Upper lobe of left lung (tissue), 4 donors: ENCODE measurements at regions not wholly inside any gene's neighbourhood (a gene's known extent, or its start where the extent isn't known, plus 50 kb on each side); places are given as distances from the start of the nearest gene placed in this dataset.

Experiments
- EP300 ChIP-seq, 4 donors: sonication (generic); formaldehyde crosslinking; IDR thresholded peaks; one replicate each; pipeline ENCODE4 v1.5.1; 2017; ENCODE audit warnings: antibody characterized with exemption in 4 of 4, control low read depth in 2 of 4
- POLR2A ChIP-seq, 4 donors: fragments of 450-650 bp; IDR thresholded peaks; one replicate each; pipeline ENCODE4 v1.5.1; 2016 to 2017; ENCODE audit warnings: antibody characterized with exemption in 4 of 4, mild to moderate bottlenecking in 2 of 4
- POLR2AphosphoS5 ChIP-seq, 2 donors: sonication (generic); formaldehyde crosslinking; IDR thresholded peaks; one replicate each; pipeline ENCODE4 v1.5.1; 2017; ENCODE audit warnings: antibody characterized with exemption in 2 of 2
- TF ChIP-seq, protein P1 (sequence below), 6 experiments: fragments of 450-650 bp in 4 of 6; fragments of 200-600 bp in 2 of 6; sonication (generic) in 2 of 6; IDR thresholded peaks; one replicate each; pipeline ENCODE4 v1.5.1; 2016 to 2019; ENCODE audit warnings: antibody characterized with exemption in 6 of 6

DNA sequence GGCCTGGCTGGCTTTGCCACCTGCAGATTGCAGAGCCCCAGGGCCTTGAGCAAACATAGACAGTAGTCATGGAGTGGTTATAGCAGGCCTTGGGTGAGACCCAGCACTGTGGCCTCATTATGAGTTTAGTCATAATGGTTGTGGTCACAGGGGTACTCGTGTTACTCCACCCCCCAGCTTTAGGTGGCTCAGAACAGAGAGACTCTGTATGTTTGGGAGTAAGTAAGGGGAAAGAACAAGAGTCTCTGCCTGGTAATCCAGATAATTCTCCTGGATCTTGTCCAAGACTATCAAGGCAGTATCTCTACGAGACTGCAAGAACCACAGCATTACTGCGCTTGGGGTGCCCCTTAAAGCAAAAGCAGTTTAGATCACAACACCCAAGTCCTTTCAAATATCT, 62.3 kb upstream of the SCRG1 start:
- TF ChIP-seq POLR2A (IDR thresholded peaks at IDR 0.05) = no peak
- TF ChIP-seq, protein P1, sequence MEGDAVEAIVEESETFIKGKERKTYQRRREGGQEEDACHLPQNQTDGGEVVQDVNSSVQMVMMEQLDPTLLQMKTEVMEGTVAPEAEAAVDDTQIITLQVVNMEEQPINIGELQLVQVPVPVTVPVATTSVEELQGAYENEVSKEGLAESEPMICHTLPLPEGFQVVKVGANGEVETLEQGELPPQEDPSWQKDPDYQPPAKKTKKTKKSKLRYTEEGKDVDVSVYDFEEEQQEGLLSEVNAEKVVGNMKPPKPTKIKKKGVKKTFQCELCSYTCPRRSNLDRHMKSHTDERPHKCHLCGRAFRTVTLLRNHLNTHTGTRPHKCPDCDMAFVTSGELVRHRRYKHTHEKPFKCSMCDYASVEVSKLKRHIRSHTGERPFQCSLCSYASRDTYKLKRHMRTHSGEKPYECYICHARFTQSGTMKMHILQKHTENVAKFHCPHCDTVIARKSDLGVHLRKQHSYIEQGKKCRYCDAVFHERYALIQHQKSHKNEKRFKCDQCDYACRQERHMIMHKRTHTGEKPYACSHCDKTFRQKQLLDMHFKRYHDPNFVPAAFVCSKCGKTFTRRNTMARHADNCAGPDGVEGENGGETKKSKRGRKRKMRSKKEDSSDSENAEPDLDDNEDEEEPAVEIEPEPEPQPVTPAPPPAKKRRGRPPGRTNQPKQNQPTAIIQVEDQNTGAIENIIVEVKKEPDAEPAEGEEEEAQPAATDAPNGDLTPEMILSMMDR (IDR thresholded peaks at IDR 0.05) = no peak
- TF ChIP-seq POLR2AphosphoS5 (IDR thresholded peaks at IDR 0.05) = no peak
- TF ChIP-seq EP300 (IDR thresholded peaks at IDR 0.05) = no peak
